ENCODE measurements at regions not wholly inside any gene's neighbourhood (a gene's known extent, or its start where the extent isn't known, plus 50 kb on each side); places are given as distances from the start of the nearest gene placed in this dataset.
"Not testable (repeated sequence)": the region's sequence is repeated elsewhere in the genome, so short reads cannot be mapped to it uniquely, and the experiment has no call there.

DNA sequence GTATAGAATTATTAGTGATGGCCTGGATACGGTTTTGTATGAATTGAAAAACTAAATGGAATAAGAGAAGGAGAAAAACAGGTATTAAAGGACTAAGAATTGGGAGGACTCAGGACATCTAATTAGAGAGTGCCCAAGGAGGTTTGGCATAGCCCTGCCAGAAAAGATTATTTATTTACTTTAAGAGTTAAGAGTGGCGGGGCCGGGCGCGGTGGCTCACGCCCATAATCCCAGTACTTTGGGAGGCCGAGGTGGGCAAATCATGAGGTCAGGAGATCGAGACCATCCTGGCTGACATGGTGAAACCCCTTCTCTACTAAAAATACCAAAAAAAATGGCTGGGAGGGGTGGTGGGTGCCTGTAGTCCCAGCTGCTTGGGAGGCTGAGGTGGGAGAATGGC is 115.2 kb upstream of the KCNJ3 start:
- not testable (repeated sequence) for DNase-seq (ENCODE audit: low spot score)

DNA sequence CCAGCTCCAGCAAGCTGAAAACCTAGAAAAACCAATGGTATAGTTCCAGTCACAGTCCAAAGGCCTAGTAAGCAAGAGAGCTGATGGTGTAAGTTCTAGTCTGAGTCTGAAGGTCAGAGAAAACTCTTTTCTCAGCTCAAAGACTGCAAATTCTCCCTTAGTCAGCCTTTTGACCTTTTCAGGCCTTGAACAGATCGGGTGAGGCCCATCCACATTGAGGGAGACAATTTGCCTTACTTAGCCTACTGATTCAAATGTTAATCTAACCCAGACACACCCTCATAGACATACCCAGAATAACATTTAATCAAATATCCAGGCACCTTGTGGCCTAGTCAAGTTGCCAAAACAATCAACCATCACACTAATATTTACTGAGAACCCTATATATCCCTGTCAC is 110.8 kb upstream of the KCNJ3 start:
- DNase-seq (ENCODE audit: low spot score): no peak

DNA sequence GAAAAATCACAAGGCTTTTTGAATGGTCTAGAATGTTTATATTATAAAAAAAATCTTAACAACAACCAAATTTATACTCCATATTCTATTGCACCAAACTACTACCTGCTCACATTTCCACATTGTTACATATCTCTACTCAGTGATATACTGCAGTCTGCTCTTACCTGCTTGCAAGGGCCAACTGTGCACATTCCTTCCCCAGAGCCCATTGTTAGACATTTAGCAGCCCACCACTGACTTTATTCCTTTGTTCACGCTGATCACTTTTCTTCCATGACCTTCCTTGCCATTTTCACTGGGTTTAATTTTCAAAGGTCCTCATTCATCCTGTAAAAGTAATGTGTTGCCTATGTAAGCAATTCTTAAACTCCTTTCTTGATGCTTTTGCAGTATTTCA is 109.7 kb upstream of the KCNJ3 start:
- no peak for DNase-seq (ENCODE audit: low spot score)

DNA sequence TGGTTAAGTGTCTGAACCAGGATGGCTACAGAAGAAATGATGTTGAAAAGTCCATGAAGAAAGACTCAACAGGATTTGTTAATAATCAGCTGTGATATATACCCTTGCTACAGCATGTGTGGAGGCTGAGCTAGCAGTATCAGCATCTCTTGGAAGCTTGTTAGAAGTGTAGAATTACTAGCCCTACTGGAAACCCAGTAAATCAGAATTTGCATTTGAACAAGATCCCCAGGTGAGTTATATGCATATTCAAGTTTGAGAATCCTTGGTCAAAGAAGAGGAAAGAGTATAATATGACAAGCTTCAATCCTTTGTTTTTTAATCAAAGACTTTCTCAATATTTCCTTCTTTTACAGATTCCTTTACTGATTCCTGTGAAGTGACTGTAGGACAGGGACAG is 109.0 kb upstream of the KCNJ3 start:
- no peak for DNase-seq (ENCODE audit: low spot score)

DNA sequence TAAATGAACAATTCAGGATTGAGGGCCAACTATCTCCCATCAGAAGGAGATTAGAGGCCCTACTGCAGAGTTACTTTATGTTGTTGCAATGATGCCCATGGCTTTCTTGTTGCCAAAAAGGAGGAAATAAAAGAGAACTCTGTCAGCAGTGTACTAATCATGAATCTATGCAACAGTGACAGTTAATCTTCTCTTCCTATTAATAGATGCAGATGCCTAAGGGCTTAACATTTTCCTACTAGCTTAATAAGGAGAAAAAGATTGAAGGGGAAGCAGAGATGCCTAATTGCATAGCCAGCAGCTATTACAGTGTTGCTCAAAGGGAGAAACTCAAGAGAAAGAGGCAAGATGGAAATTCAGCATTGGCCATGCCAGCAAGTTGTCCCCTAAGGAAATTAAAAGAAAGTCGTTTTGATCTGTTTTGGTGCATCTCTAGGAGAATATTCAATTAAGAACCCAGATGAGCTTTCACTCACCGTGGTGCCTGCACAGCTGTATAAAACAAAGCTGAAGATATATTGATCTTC is 107.1 kb upstream of the KCNJ3 start:
- no peak for DNase-seq (ENCODE audit: low spot score)

DNA sequence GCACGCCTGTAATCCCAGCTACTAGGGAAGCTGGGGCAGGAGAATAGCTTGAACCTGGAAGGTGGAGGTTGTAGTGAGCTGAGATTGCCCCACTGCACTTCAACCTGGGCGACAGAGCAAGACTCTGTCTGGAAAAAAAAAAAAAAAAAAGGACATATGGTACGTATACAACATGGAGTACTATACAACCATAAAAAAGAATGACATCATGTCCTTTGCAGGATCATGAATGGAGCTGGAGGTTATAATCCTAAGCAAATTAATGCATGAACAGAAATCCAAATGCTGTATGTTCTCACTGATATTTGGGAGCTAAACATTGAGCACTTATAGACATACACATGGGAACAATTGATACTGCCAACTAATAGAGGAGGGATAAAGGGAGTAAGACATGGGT is 99.3 kb upstream of the KCNJ3 start:
- no peak for DNase-seq (ENCODE audit: low spot score)

DNA sequence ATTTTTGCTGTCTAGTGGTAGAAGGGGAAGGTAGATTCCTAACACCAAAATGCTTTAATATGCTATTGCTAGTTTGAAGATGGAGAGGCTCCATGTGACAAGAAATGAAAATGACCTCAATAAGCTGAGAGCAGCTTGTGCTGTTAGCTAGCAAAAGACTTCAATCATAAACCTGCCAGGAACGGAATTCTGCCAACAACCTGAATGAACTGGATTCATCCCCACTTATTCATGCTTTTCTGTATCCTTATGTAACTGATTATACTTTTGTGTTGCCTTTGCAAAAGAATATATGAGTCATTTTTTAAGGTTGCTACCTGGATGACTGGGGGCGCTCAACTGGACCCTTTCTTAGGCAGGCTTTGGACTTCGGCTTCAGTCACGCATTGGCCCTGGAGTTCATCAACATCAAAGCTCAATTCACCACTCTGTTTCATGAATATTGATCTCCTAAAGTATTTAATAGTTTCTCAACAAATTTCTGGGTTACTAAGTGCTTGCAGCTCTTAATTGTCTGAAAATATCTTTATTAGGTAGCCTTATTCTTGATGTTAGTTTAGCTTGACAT is 97.5 kb upstream of the KCNJ3 start:
- peak; percentile 21 for DNase-seq (ENCODE audit: low spot score)

DNA sequence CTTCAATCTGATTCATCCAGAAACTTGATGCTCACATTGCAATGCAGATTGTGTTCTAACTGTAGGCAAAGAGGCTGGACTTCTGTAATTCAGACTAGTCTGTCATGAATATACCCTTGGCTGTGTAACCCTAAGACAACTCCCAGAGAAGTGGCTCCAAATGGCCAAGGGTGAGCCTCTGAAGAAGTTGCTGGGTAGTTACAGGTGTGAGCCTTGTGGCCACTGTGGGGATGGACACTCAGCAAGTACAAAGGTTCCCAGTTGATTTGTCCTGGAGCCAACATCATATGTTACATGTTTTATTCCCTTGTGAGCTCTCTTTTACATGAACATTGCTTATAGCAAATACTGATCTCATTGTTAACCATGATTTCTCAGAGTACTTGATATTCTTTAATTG is 94.8 kb upstream of the KCNJ3 start:
- DNase-seq (ENCODE audit: low spot score): no peak

DNA sequence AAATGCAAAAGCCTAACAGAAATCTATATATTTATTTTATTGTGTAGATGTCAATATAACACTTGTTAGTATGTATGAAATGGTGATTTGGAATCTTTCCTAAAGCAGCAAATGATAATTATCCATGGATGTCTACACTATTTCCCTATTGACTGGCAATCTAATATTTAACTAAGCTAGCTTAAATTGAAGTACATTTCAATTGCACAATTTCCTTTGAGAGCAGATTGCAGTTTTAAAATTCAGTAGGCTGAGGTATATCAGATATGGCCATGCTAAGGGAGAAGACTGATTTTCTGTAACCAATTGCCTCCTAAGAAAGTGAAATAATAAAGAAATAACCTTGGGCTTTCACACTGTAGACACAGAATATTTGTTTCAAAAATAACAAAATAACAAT is 90.1 kb upstream of the KCNJ3 start:
- no peak for DNase-seq (ENCODE audit: low spot score)

DNA sequence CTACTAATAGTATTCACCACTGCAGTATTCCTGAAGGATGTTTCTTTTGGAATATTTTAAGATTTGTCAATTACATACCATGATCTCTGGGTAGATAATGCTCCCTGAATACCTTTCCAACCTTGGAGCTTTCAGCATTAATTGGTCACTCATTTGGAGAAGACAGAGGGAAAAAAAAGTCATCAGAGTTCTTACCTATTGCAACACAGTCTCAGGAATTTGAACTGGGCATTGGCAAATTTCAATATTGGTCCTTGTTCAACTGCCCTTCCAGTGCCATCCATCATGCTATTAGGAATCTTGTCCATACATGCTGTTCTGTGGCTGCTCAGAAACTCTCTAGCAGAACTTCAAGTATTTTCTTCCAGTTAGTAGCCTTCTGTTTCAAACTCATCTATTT is 83.6 kb upstream of the KCNJ3 start:
- no peak for DNase-seq (ENCODE audit: low spot score)

DNA sequence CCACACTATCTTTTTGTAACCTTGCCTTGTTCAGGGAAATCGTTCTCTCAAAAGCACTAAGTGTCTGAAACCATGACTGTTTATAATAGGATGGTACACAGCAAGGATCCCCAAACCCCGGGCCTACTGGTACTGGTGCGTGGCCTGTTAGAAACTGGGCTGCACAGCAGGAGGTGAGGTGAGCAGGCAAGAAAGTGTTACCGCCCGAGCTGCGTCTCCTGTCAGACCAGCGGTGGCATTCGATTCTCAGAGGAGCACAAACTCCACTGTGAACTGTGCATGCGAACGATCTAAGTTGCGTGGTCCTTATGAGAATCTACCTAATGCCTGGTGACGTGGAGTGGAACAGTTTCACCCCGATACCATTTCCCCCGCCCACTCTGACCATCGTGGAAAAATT is 81.8 kb upstream of the KCNJ3 start:
- DNase-seq (ENCODE audit: low spot score): no peak

DNA sequence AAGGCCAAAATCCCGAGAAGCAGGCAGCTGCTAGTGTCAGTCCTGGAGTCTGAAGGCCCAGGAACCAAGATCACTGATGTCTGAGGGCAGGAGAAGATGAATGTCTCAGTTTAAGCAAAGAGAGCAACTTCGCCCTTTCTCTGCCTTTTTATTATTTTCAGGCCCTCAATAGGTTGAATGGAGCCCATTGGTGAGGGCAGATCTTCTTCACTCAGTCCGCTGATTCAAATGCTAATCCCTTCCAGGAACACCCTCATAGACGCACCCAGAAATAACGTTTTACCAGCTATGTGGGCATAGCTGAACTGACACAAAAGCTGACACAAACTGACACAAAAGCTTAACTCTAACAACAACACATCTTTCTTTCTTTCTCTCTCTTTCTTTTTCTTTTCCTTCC is 78.0 kb upstream of the KCNJ3 start:
- no peak for DNase-seq (ENCODE audit: low spot score)

DNA sequence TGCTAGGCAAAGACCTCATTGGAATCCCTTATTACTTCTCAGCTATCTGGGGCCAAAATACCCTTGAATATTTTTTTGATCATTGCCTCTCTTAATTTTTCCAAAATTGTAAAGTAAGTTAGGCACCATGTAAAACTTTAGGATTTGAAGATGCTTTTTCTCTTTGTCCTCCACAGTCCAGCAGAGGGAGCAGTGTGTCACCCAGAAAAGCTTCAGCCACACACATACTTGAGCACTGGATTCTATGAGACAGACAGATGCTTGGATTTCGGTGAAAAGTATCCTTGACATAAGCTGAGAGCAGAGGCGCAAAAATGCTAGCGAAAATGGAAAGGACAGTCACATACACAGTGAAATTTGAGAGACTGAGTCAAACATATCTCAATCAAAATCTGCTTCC is 74.7 kb upstream of the KCNJ3 start:
- DNase-seq (ENCODE audit: low spot score): peak; percentile 73

DNA sequence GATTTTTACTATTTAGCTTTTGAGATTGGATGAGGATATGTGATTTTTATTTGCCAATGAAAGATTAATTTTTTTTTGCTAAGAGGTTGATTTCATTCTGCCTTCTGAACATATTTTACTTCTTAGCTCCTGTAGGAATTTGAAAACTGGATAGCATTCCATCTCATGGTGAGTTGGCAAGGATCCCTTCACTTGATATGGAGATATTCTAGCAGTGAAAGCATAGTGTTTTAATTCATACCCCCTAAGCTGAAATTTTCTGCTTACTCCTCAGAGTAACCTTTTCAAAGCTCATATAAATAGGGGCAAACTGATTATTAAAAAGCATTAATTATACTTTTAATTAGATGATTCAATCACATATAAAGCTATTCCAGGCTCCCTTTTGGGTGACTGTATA is 61.0 kb upstream of the KCNJ3 start:
- no peak for DNase-seq (ENCODE audit: low spot score)

DNA sequence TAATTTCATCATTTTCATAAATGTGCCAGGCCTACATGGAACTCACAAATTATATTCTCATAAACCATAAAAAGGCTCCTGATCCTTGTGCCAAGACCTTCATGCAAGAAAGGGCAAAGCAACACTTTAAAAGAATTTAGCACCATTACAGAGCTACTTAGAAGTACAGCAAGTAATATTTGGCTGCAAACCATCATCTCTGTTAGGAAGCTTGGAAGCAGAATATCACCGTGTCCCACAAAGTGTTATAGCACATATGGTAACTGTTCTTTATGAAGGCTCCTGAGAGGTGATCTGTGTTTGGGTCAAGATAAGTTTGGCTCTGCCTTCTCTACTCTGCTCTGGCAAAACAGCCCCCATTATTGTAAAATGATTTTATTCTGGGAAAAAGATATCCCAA is 59.7 kb upstream of the KCNJ3 start:
- DNase-seq (ENCODE audit: low spot score): no peak

DNA sequence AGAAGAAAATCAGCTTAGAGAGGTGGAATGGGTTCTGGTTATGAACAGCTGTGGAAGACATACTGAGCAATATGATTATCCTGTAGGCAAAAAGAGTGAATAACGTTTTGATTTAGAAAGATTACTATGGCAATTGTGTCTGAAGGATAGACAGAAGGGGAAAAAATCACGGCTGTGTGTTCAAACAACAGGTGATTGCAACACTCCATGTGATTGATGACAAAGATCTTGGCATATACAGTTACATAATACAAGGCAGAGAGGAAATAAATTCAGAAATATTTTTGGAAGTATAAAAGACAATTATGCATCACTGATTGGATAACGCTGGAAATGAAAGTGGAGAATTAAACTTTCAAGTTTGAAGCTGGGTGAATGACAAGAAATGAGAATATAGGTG is 58.5 kb upstream of the KCNJ3 start:
- DNase-seq (ENCODE audit: low spot score): no peak
